Type B pancreatic cell (in vitro differentiated cells): ENCODE measurements at regions not wholly inside any gene's neighbourhood (a gene's known extent, or its start where the extent isn't known, plus 50 kb on each side); places are given as distances from the start of the nearest gene placed in this dataset.

Experiments
- DNase-seq: peaks from one replicate; pipeline ENCODE4 v3.0.0; 2021; ENCODE audit warnings: mixed read lengths; ENCODE audit not compliant: unreplicated experiment; ENCODE audit errors: extremely low spot score
- H3K27ac Mint-ChIP-seq: 2 replicates; pipeline ENCODE4 v1.8.0; 2021; ENCODE audit warnings: mild to moderate bottlenecking, mixed read lengths
- H3K27me3 Mint-ChIP-seq: 2 replicates; pipeline ENCODE4 v1.8.0; 2021; ENCODE audit warnings: mixed read lengths
- H3K36me3 Mint-ChIP-seq: 2 replicates; pipeline ENCODE4 v1.8.0; 2021; ENCODE audit warnings: mixed read lengths
- H3K4me1 Mint-ChIP-seq: one replicate; pipeline ENCODE4 v1.8.0; 2021; ENCODE audit warnings: mixed read lengths; ENCODE audit not compliant: unreplicated experiment
- H3K4me3 Mint-ChIP-seq: 2 replicates; pipeline ENCODE4 v1.8.0; 2021; ENCODE audit warnings: mild to moderate bottlenecking, mixed read lengths
- H3K9me3 Mint-ChIP-seq: 2 replicates; pipeline ENCODE4 v1.8.0; 2021; ENCODE audit warnings: mixed read lengths
- CTCF ChIP-seq: fragments of 200-600 bp; sonication (generic); conservative IDR thresholded peaks from 2 replicates; pipeline ENCODE4 v1.5.0; 2021; ENCODE audit warnings: antibody characterized with exemption, mild to moderate bottlenecking

GRCh38 chr16:9682320-9682719 lies 499.9 kb downstream of the GRIN2A start:
- Mint-ChIP-seq H3K27ac (no peak overlapping the region), H3K4me1 (peaks cover 7% of the 10 kb centered on the region), H3K4me3 (no peak overlapping the region), H3K27me3 (peaks cover 27% of the 10 kb centered on the region), H3K36me3 (no peaks in the 10 kb centered on the region), H3K9me3 (peaks cover 5% of the 10 kb centered on the region)
- no peak for DNase-seq
- no peak for TF ChIP-seq CTCF

GRCh38 chr16:9683677-9684076 lies 498.6 kb downstream of the GRIN2A start:
- H3K4me3 Mint-ChIP-seq: no peak overlapping the region
- H3K27ac Mint-ChIP-seq: no peak overlapping the region
- peaks cover 20% of the 10 kb centered on the region for H3K27me3 Mint-ChIP-seq
- H3K9me3 Mint-ChIP-seq: peaks cover 5% of the 10 kb centered on the region
- no peak for TF ChIP-seq CTCF
- DNase-seq: no peak
- peaks cover 7% of the 10 kb centered on the region for H3K4me1 Mint-ChIP-seq
- no peaks in the 10 kb centered on the region for H3K36me3 Mint-ChIP-seq

- TF ChIP-seq CTCF: no peak
- no peak overlapping the region for H3K27ac Mint-ChIP-seq
- DNase-seq: no peak
- H3K4me1 Mint-ChIP-seq: no peaks in the 10 kb centered on the region
- H3K4me3 Mint-ChIP-seq: no peak overlapping the region
- peaks cover 5% of the 10 kb centered on the region for H3K9me3 Mint-ChIP-seq
- no peaks in the 10 kb centered on the region for H3K36me3 Mint-ChIP-seq
- peaks cover 10% of the 10 kb centered on the region for H3K27me3 Mint-ChIP-seq
These were observed 494.4 kb downstream of the GRIN2A start for GRCh38 chr16:9687737-9688319.

- no peaks in the 10 kb centered on the region for H3K36me3 Mint-ChIP-seq
- no peak overlapping the region for H3K27ac Mint-ChIP-seq
- H3K9me3 Mint-ChIP-seq: no peaks in the 10 kb centered on the region
These were observed 492.6 kb downstream of the GRIN2A start for GRCh38 chr16:9689597-9689996.

GRCh38 chr16:9695152-9695551 lies 487.1 kb downstream of the GRIN2A start:
- no peak overlapping the region for H3K27ac Mint-ChIP-seq
- peaks cover 7% of the 10 kb centered on the region for H3K27me3 Mint-ChIP-seq
- H3K9me3 Mint-ChIP-seq: no peaks in the 10 kb centered on the region
- no peak overlapping the region for H3K4me3 Mint-ChIP-seq
- DNase-seq: no peak
- peak; percentile 43 for TF ChIP-seq CTCF
- H3K36me3 Mint-ChIP-seq: no peaks in the 10 kb centered on the region
- H3K4me1 Mint-ChIP-seq: no peaks in the 10 kb centered on the region

More at GRCh38 chr16:9689597-9689996, 492.6 kb downstream of the GRIN2A start:
- TF ChIP-seq CTCF: no peak
- Mint-ChIP-seq H3K27me3 (peaks cover 10% of the 10 kb centered on the region), H3K4me1 (no peaks in the 10 kb centered on the region), H3K4me3 (no peak overlapping the region)
- DNase-seq: no peak
